ENCODE measurements at regions not wholly inside any gene's neighbourhood (a gene's known extent, or its start where the extent isn't known, plus 50 kb on each side); places are given as distances from the start of the nearest gene placed in this dataset.

DNA sequence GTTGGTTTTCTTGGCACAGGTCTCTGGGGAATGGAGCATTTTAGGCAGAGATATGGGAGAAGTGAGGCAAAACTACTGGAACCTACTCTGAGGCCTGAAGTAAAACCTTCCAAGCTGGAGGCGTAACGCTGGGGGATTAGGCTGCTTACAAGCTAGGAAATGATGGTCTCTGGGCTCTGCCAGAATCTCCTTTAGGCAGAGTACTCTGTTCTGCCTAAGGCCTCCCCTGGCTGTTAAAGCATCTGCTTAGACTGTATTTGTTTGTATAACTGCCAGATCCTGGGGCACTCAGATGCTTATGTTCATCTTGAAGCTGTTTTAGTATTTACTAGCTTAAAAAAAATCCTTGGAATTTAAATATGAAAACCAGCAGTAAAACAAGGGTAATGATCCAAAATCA is 822.2 kb downstream of the RPA4 start:
- TF ChIP-seq POLR2AphosphoS5 (IDR thresholded peaks at IDR 0.05) (no peak), EP300 (IDR thresholded peaks at IDR 0.05) (no peak), CTCF (IDR thresholded peaks at IDR 0.05) (no peak)

Measured in esophagus muscularis mucosa (tissue), 4 donors.